ENCODE measurements at regions not wholly inside any gene's neighbourhood (a gene's known extent, or its start where the extent isn't known, plus 50 kb on each side); places are given as distances from the start of the nearest gene placed in this dataset.

DNA sequence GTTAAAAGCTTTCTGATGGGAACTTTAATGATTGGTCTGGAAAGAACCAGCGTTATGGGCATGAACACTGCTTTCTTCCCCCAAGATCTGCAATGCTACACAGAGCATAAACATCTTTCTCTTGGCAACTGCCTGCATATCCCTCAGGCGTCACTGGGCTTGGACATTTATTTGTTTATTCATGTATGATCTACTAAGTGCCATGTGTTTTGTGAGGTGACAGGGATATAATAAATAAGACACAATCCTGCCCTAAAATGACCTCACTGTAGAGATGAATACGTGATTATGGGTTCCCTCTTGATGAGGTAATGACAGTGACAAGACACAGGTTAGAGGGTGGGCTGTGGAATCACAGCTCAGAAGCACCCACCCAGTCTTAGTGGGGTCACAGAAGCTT, 485.3 kb downstream of the PDCD6IP start:
- Histone ChIP-seq H3K4me3 (ENCODE audit: low read depth, low read length) (no peak overlapping the region), H4K12ac (ENCODE audit: low read depth, low read length) (no peak overlapping the region), H2AK5ac (ENCODE audit: low read length) (no peak overlapping the region), H3K27ac (ENCODE audit: low read depth, low read length) (no peak overlapping the region), H3K4ac (ENCODE audit: low read depth, low read length) (no peak overlapping the region), H3K23ac (ENCODE audit: low read length) (no peak overlapping the region), H2AFZ (ENCODE audit: insufficient read depth, low read length, poor library complexity) (no peak overlapping the region), H2BK5ac (ENCODE audit: low read depth, low read length, poor library complexity) (no peak overlapping the region), H3K27me3 (ENCODE audit: insufficient read depth, low read length) (no peaks in the 10 kb centered on the region), H3K4me2 (ENCODE audit: low read length) (no peak overlapping the region), H3K4me1 (ENCODE audit: control insufficient read depth in 1 of 2, insufficient read depth in 2 of 2, low read length in 2 of 2) (peaks cover 2 to 5% of the 10 kb centered on the region in 2 experiments), H3K9me3 (ENCODE audit: insufficient read depth, low read depth, low read length) (no peaks in the 10 kb centered on the region), H3K18ac (ENCODE audit: low read length) (no peak overlapping the region), H3K36me3 (ENCODE audit: control insufficient read depth in 1 of 2, insufficient read depth in 2 of 2, low read length in 2 of 2) (no peaks in the 10 kb centered on the region), H3K79me2 (ENCODE audit: control insufficient read depth, insufficient read depth, low read length, poor library complexity) (no peaks in the 10 kb centered on the region), H2BK12ac (ENCODE audit: low read length) (no peak overlapping the region), H3K9ac (ENCODE audit: low read length) (no peak overlapping the region), H4K8ac (ENCODE audit: low read depth, low read length) (no peak overlapping the region), H3K79me1 (ENCODE audit: low read length) (no peaks in the 10 kb centered on the region), H4K91ac (ENCODE audit: low read depth, low read length) (no peak overlapping the region), H2BK120ac (ENCODE audit: insufficient read depth, low read length, poor library complexity) (no peak overlapping the region), H3K14ac (ENCODE audit: low read length) (no peak overlapping the region)
- no peak for DNase-seq
- no CpG with 5 or more reads among the region's 3 CpGs for WGBS (ENCODE audit: extremely low coverage, insufficient coverage, insufficient read length)

- Histone ChIP-seq H3K4me2 (ENCODE audit: low read length) (no peak overlapping the region), H3K9me3 (ENCODE audit: insufficient read depth, low read depth, low read length) (no peaks in the 10 kb centered on the region), H4K8ac (ENCODE audit: low read depth, low read length) (no peak overlapping the region), H3K23ac (ENCODE audit: low read length) (no peak overlapping the region), H3K4me1 (ENCODE audit: control insufficient read depth in 1 of 2, insufficient read depth in 2 of 2, low read length in 2 of 2) (peaks cover 2 to 5% of the 10 kb centered on the region in 2 experiments), H3K27me3 (ENCODE audit: insufficient read depth, low read length) (no peaks in the 10 kb centered on the region), H2BK120ac (ENCODE audit: insufficient read depth, low read length, poor library complexity) (no peak overlapping the region), H2BK12ac (ENCODE audit: low read length) (no peak overlapping the region), H3K4ac (ENCODE audit: low read depth, low read length) (no peak overlapping the region), H3K36me3 (ENCODE audit: control insufficient read depth in 1 of 2, insufficient read depth in 2 of 2, low read length in 2 of 2) (no peaks in the 10 kb centered on the region), H3K4me3 (ENCODE audit: low read depth, low read length) (no peak overlapping the region), H4K91ac (ENCODE audit: low read depth, low read length) (no peak overlapping the region), H3K79me1 (ENCODE audit: low read length) (no peaks in the 10 kb centered on the region), H2AFZ (ENCODE audit: insufficient read depth, low read length, poor library complexity) (no peak overlapping the region), H3K9ac (ENCODE audit: low read length) (no peak overlapping the region), H2BK5ac (ENCODE audit: low read depth, low read length, poor library complexity) (no peak overlapping the region), H4K12ac (ENCODE audit: low read depth, low read length) (no peak overlapping the region), H3K27ac (ENCODE audit: low read depth, low read length) (no peak overlapping the region), H3K14ac (ENCODE audit: low read length) (no peak overlapping the region), H3K18ac (ENCODE audit: low read length) (no peak overlapping the region), H2AK5ac (ENCODE audit: low read length) (no peak overlapping the region), H3K79me2 (ENCODE audit: control insufficient read depth, insufficient read depth, low read length, poor library complexity) (no peaks in the 10 kb centered on the region)
- WGBS (ENCODE audit: extremely low coverage, insufficient coverage, insufficient read length), result no CpG with 5 or more reads among the region's 7 CpGs
- no peak for DNase-seq
Observed at GRCh38 chr3:34284959-34285826, 486.8 kb downstream of the PDCD6IP start.

- Histone ChIP-seq H3K79me1 (ENCODE audit: low read length) (no peaks in the 10 kb centered on the region), H3K36me3 (ENCODE audit: control insufficient read depth in 1 of 2, insufficient read depth in 2 of 2, low read length in 2 of 2) (no peaks in the 10 kb centered on the region), H3K4me1 (ENCODE audit: control insufficient read depth in 1 of 2, insufficient read depth in 2 of 2, low read length in 2 of 2) (peaks cover 2 to 5% of the 10 kb centered on the region in 2 experiments), H3K23ac (ENCODE audit: low read length) (no peak overlapping the region), H3K79me2 (ENCODE audit: control insufficient read depth, insufficient read depth, low read length, poor library complexity) (no peaks in the 10 kb centered on the region), H4K8ac (ENCODE audit: low read depth, low read length) (no peak overlapping the region), H3K18ac (ENCODE audit: low read length) (no peak overlapping the region), H3K27me3 (ENCODE audit: insufficient read depth, low read length) (no peaks in the 10 kb centered on the region), H3K9me3 (ENCODE audit: insufficient read depth, low read depth, low read length) (no peaks in the 10 kb centered on the region), H2BK12ac (ENCODE audit: low read length) (no peak overlapping the region), H3K4ac (ENCODE audit: low read depth, low read length) (no peak overlapping the region), H2AFZ (ENCODE audit: insufficient read depth, low read length, poor library complexity) (no peak overlapping the region), H3K27ac (ENCODE audit: low read depth, low read length) (no peak overlapping the region), H3K4me3 (ENCODE audit: low read depth, low read length) (no peak overlapping the region), H2BK120ac (ENCODE audit: insufficient read depth, low read length, poor library complexity) (no peak overlapping the region), H2BK5ac (ENCODE audit: low read depth, low read length, poor library complexity) (no peak overlapping the region), H4K12ac (ENCODE audit: low read depth, low read length) (no peak overlapping the region), H4K91ac (ENCODE audit: low read depth, low read length) (no peak overlapping the region), H3K14ac (ENCODE audit: low read length) (no peak overlapping the region), H2AK5ac (ENCODE audit: low read length) (no peak overlapping the region), H3K4me2 (ENCODE audit: low read length) (no peak overlapping the region), H3K9ac (ENCODE audit: low read length) (no peak overlapping the region)
- DNase-seq, result no peak
- WGBS (ENCODE audit: extremely low coverage, insufficient coverage, insufficient read length), result no CpG with 5 or more reads among the region's 2 CpGs
Observed at GRCh38 chr3:34285827-34286188, 487.4 kb downstream of the PDCD6IP start.

DNA sequence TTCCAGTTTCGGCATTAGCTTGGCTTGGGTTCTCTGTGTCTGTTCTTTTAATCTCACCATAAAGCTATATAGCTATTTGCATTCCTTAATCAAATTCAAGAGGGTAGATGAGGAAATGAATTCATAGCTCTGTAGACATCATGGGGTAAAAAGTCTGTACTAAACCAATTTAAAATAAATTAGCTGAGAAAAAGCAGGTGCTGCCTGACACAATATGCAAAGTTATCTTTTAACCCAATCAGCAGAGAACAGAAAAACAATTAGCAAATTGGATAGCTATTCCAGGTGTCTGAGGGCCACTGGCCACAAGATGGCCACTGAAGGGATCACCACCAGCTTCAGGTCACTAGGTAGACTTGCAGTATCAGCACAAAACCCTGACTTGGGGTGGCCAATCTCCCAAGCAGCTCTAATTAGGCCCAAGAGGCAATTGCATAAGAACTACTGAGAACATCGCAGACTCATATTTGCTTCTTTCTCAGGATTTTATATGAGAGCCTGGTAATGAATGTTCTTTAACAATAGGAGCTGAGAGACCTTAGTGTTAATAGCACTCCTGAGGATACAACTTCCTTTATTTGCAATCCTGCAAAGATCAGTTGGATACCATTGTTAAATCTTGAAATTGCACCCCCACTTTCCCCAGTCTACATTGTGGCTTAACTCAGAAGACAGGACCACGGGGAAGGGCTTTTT, 494.3 kb downstream of the PDCD6IP start:
- Histone ChIP-seq H3K79me2 (ENCODE audit: control insufficient read depth, insufficient read depth, low read length, poor library complexity) (peaks cover 2% of the 10 kb centered on the region), H3K9me3 (ENCODE audit: insufficient read depth, low read depth, low read length) (no peaks in the 10 kb centered on the region)
- no CpG with 5 or more reads among the region's 3 CpGs for WGBS (ENCODE audit: extremely low coverage, insufficient coverage, insufficient read length)

More for the DNA sequence above, 494.3 kb downstream of the PDCD6IP start:
- DNase-seq, result no peak
- H2BK12ac ChIP-seq (ENCODE audit: low read length), result no peak overlapping the region
- H4K8ac ChIP-seq (ENCODE audit: low read depth, low read length), result no peak overlapping the region
- no peaks in the 10 kb centered on the region for H3K4me1 ChIP-seq (ENCODE audit: control insufficient read depth in 1 of 2, insufficient read depth in 2 of 2, low read length in 2 of 2)
- no peak overlapping the region for H3K4ac ChIP-seq (ENCODE audit: low read depth, low read length)
- H3K27ac ChIP-seq (ENCODE audit: low read depth, low read length), result no peak overlapping the region
- no peaks in the 10 kb centered on the region for H3K36me3 ChIP-seq (ENCODE audit: control insufficient read depth in 1 of 2, insufficient read depth in 2 of 2, low read length in 2 of 2)
- no peak overlapping the region for H4K91ac ChIP-seq (ENCODE audit: low read depth, low read length)
- no peaks in the 10 kb centered on the region for H3K79me1 ChIP-seq (ENCODE audit: low read length)
- no peak overlapping the region for H3K18ac ChIP-seq (ENCODE audit: low read length)
- H4K12ac ChIP-seq (ENCODE audit: low read depth, low read length), result no peak overlapping the region
- no peak overlapping the region for H3K4me2 ChIP-seq (ENCODE audit: low read length)
- H3K27me3 ChIP-seq (ENCODE audit: insufficient read depth, low read length), result no peaks in the 10 kb centered on the region
- H3K9ac ChIP-seq (ENCODE audit: low read length), result no peak overlapping the region
- no peak overlapping the region for H3K4me3 ChIP-seq (ENCODE audit: low read depth, low read length)
- H3K23ac ChIP-seq (ENCODE audit: low read length), result no peak overlapping the region
- H2BK5ac ChIP-seq (ENCODE audit: low read depth, low read length, poor library complexity), result no peak overlapping the region
- no peak overlapping the region for H2AFZ ChIP-seq (ENCODE audit: insufficient read depth, low read length, poor library complexity)
- no peak overlapping the region for H2BK120ac ChIP-seq (ENCODE audit: insufficient read depth, low read length, poor library complexity)
- H3K14ac ChIP-seq (ENCODE audit: low read length), result no peak overlapping the region
- no peak overlapping the region for H2AK5ac ChIP-seq (ENCODE audit: low read length)

All from trophoblast cell (in vitro differentiated cells and primary cell).